Gastrocnemius medialis (tissue), 4 donors: ENCODE measurements at regions not wholly inside any gene's neighbourhood (a gene's known extent, or its start where the extent isn't known, plus 50 kb on each side); places are given as distances from the start of the nearest gene placed in this dataset.

ENCODE experiments used
- ATAC-seq, 2 donors: fragments of 150-250 bp; one replicate each; pipeline ENCODE4 v1.9.1; 2016
- DNase-seq, 2 donors: peaks; one replicate each; pipeline ENCODE4 v3.0.0-alpha.2; 2019
- H3K27ac ChIP-seq, 4 donors: fragments of 200-600 bp; sonication (generic); 1 replicate in 1 of 4; 2 replicates in 3 of 4; pipeline ENCODE4 v1.5.1; 2016 to 2018; ENCODE audit warnings: mild to moderate bottlenecking in 2 of 4, moderate library complexity in 1 of 4
- H3K27me3 ChIP-seq, 3 donors: fragments of 200-600 bp; sonication (generic) in 2 of 3; 1 replicate in 1 of 3; 2 replicates in 2 of 3; pipeline versions ENCODE4 v1.5.1 to v1.6.0; 2016 to 2019; ENCODE audit warnings: mild to moderate bottlenecking in 1 of 3, moderate library complexity in 1 of 3
- H3K36me3 ChIP-seq, 2 donors: fragments of 200-600 bp; sonication (generic) in 1 of 2; one replicate each; pipeline ENCODE4 v1.5.1; 2017 to 2018
- H3K4me1 ChIP-seq, 2 donors: fragments of 200-600 bp; sonication (generic) in 1 of 2; one replicate each; pipeline ENCODE4 v1.5.1; 2016 to 2017; ENCODE audit warnings: mild to moderate bottlenecking in 2 of 2
- H3K4me3 ChIP-seq, 4 donors: fragments of 200-600 bp; sonication (generic) in 3 of 4; 1 replicate in 1 of 4; 2 replicates in 3 of 4; pipeline ENCODE4 v1.5.1; 2016 to 2019; ENCODE audit warnings: mild to moderate bottlenecking in 2 of 4
- H3K9me3 ChIP-seq, 3 donors: fragments of 200-600 bp; sonication (generic) in 2 of 3; 1 replicate in 1 of 3; 2 replicates in 2 of 3; pipeline ENCODE4 v1.5.1; 2016 to 2019
- CTCF ChIP-seq, 5 experiments: fragments of 450-650 bp in 3 of 5; fragments of 200-600 bp in 2 of 5; sonication (generic) in 2 of 5; IDR thresholded peaks in 4 of 5; conservative IDR thresholded peaks in 1 of 5; 1 replicate in 4 of 5; 2 replicates in 1 of 5; pipeline ENCODE4 v1.5.1; 2016 to 2019; ENCODE audit warnings: antibody characterized with exemption in 5 of 5, mild to moderate bottlenecking in 3 of 5, moderate library complexity in 3 of 5
- POLR2A ChIP-seq, 2 donors: fragments of 450-650 bp; IDR thresholded peaks; one replicate each; pipeline ENCODE4 v1.6.1; 2017; ENCODE audit warnings: antibody characterized with exemption in 2 of 2, mild to moderate bottlenecking in 2 of 2, moderate library complexity in 2 of 2
- in situ Hi-C, 4 donors: fragments of 200-750 bp; cut with MboI; loops; one replicate each; pipeline versions ENCODE4 v1.15.0 to v1.8.0; 2017; ENCODE audit warnings: low sequenced_read_pairs in 4 of 4
- intact Hi-C: fragments of 100-400 bp; cut with DNase I; formaldehyde crosslinking; loops from one replicate; pipeline ENCODE4 v1.15.1; 2023; ENCODE audit warnings: low total_unique reads

GRCh38 chr4:165774326-165774725 lies 98.7 kb upstream of the TLL1 start:
- no peaks in the 10 kb centered on the region for H3K36me3 ChIP-seq
- H3K4me1 ChIP-seq: no peaks in the 10 kb centered on the region
- intact Hi-C loops (no loop called here), in situ Hi-C loops (no loop called here)
- H3K4me3 ChIP-seq: no peak overlapping the region
- DNase-seq: no peak
- H3K27ac ChIP-seq: no peak overlapping the region
- TF ChIP-seq POLR2A (IDR thresholded peaks at IDR 0.05): no peak
- no peaks in the 10 kb centered on the region for H3K9me3 ChIP-seq
- ATAC-seq: no peak
- no peaks in the 10 kb centered on the region for H3K27me3 ChIP-seq

DNA sequence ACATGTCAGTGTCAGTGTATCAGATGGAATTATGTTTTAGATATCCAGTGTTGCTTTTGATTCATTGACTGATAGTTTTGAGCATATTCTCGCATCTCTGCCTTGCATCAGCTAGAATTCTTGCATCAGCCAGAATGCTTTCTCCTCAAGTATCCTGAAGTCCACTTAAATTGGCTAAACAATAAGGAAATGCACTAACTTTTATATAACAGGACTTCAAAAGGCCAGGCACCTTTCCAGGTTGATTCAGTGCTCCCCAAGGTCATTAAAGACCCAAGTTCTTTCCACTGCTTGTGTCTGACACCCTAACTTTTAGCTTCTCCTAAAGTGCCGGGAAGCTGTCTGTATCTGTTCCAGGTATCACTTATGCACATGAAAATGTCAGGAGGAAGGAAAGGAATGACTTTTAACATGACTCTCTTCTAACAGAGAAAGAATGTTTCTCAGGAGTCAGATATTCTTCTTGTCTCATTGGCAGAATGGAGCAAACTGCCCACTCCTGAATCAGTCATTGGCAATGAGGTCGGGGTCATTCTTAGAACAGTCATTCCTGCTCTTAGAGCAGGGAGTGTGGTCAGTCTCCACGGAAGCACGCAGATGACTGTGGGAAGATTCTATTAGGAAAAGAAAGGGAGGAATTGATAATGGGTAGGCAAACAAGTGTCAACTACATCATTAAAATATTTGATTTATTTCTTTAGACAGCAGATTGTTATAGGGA lies 92.9 kb upstream of the TLL1 start:
- no peaks in the 10 kb centered on the region for H3K9me3 ChIP-seq
- in situ Hi-C loops: no loop called here
- H3K4me1 ChIP-seq: peaks cover 0 to 15% of the 10 kb centered on the region in 2 donors
- ATAC-seq: no peak
- H3K27ac ChIP-seq: no peak overlapping the region
- intact Hi-C loops: no loop called here
- no peak for DNase-seq
- H3K36me3 ChIP-seq: no peaks in the 10 kb centered on the region
- TF ChIP-seq CTCF (IDR thresholded peaks at IDR 0.05 in 4 of 5, conservative IDR thresholded peaks at IDR 0.05 in 1 of 5) (no peak), POLR2A (IDR thresholded peaks at IDR 0.05) (no peak)
- no peaks in the 10 kb centered on the region for H3K27me3 ChIP-seq
- no peak overlapping the region for H3K4me3 ChIP-seq

DNA sequence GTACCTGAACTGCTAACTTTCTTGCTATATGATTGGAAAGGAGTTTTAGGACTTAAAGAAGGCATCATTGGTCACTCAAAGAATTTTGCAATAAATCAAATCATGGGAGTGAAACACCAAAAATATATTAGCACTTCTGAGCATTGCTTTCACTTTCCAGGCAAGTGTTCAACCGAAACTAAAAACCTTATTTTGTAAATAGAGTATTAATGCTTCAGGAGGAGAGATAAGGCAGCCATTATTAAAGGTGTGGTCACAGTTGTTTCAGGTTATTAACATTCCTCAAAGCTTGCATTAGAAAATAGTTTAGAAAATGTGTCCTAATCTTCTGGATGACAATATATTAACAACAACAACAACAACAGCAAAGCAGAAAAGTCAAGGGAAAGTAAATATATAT lies 92.3 kb upstream of the TLL1 start:
- Histone ChIP-seq H3K36me3 (no peaks in the 10 kb centered on the region), H3K27me3 (no peaks in the 10 kb centered on the region), H3K4me1 (peaks cover 0 to 19% of the 10 kb centered on the region in 2 donors), H3K4me3 (no peak overlapping the region), H3K27ac (no peak overlapping the region), H3K9me3 (no peaks in the 10 kb centered on the region)
- no peak for ATAC-seq
- in situ Hi-C loops (no loop called here), intact Hi-C loops (no loop called here)
- no peak for TF ChIP-seq POLR2A (IDR thresholded peaks at IDR 0.05)
- TF ChIP-seq CTCF (IDR thresholded peaks at IDR 0.05 in 4 of 5, conservative IDR thresholded peaks at IDR 0.05 in 1 of 5): no peak
- no peak for DNase-seq

DNA sequence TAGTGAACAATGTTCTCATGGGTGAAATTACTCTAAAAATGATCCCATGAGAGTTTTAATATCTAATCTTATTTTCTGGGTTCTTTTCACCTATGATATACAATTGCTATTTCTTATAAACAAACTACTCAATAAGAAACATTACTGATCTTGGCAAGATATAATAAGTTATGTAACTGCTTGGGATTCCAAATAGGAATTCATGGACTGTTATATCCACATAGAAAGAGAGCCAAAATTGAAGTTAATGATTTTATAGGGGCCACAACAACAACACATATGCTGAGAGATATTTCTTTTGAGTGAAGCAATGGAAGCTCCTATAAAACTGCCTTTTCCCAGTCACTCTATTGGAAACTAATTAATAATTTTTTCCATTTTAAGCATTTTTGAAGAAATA lies 90.4 kb upstream of the TLL1 start:
- in situ Hi-C loops: no loop called here
- TF ChIP-seq POLR2A (IDR thresholded peaks at IDR 0.05): no peak
- Histone ChIP-seq H3K4me1 (peaks cover 0 to 19% of the 10 kb centered on the region in 2 donors), H3K9me3 (no peaks in the 10 kb centered on the region), H3K36me3 (no peaks in the 10 kb centered on the region), H3K4me3 (no peak overlapping the region), H3K27ac (no peak overlapping the region), H3K27me3 (no peaks in the 10 kb centered on the region)
- intact Hi-C loops: no loop called here
- DNase-seq: no peak
- ATAC-seq: no peak

- ATAC-seq (no peak), DNase-seq (no peak)
- Histone ChIP-seq H3K9me3 (no peaks in the 10 kb centered on the region), H3K4me1 (peaks cover 0 to 22% of the 10 kb centered on the region in 2 donors), H3K27ac (no peak overlapping the region), H3K36me3 (no peaks in the 10 kb centered on the region), H3K27me3 (no peaks in the 10 kb centered on the region), H3K4me3 (no peak overlapping the region)
- TF ChIP-seq POLR2A (IDR thresholded peaks at IDR 0.05) (no peak), CTCF (IDR thresholded peaks at IDR 0.05 in 4 of 5, conservative IDR thresholded peaks at IDR 0.05 in 1 of 5) (no peak)
- intact Hi-C loops: no loop called here
- in situ Hi-C loops: no loop called here
These were observed 89.4 kb upstream of the TLL1 start for GRCh38 chr4:165783626-165784025.

- in situ Hi-C loops (no loop called here), intact Hi-C loops (no loop called here)
- Histone ChIP-seq H3K36me3 (no peaks in the 10 kb centered on the region), H3K4me3 (no peak overlapping the region), H3K27me3 (no peaks in the 10 kb centered on the region), H3K27ac (peak overlapping the region in 1 of 4 donors; percentile 60), H3K4me1 (peaks cover 0 to 24% of the 10 kb centered on the region in 2 donors), H3K9me3 (no peaks in the 10 kb centered on the region)
- no peak for TF ChIP-seq POLR2A (IDR thresholded peaks at IDR 0.05)
- TF ChIP-seq CTCF (IDR thresholded peaks at IDR 0.05 in 4 of 5, conservative IDR thresholded peaks at IDR 0.05 in 1 of 5): no peak
- ATAC-seq: peak; percentile 83 to 87
- peak; percentile 14 to 41 for DNase-seq
These were observed 88.4 kb upstream of the TLL1 start for GRCh38 chr4:165784672-165785071.
